ENCODE measurements at regions not wholly inside any gene's neighbourhood (a gene's known extent, or its start where the extent isn't known, plus 50 kb on each side); places are given as distances from the start of the nearest gene placed in this dataset.

DNA sequence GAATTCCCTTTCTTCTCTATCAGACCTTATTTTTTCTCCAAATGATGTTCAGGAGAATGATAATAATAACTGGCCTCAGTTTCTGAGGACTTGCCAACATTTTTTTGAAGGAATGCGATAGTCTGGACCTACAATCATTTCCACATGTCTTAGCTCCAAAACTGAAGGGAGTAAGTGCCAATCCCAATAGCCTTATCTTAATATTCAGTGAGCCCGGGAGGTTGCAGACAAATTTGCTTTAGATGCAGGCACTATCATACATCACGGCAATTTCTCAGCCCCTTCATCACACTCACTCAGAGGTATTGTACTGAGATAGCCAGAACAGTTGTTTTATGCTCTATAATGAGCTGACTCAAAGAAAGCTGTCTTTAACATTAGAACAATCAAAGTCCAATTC lies 796.9 kb downstream of the ADGRL2 start:
- TF ChIP-seq, protein P1, sequence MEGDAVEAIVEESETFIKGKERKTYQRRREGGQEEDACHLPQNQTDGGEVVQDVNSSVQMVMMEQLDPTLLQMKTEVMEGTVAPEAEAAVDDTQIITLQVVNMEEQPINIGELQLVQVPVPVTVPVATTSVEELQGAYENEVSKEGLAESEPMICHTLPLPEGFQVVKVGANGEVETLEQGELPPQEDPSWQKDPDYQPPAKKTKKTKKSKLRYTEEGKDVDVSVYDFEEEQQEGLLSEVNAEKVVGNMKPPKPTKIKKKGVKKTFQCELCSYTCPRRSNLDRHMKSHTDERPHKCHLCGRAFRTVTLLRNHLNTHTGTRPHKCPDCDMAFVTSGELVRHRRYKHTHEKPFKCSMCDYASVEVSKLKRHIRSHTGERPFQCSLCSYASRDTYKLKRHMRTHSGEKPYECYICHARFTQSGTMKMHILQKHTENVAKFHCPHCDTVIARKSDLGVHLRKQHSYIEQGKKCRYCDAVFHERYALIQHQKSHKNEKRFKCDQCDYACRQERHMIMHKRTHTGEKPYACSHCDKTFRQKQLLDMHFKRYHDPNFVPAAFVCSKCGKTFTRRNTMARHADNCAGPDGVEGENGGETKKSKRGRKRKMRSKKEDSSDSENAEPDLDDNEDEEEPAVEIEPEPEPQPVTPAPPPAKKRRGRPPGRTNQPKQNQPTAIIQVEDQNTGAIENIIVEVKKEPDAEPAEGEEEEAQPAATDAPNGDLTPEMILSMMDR (IDR thresholded peaks at IDR 0.05) = no peak
- TF ChIP-seq POLR2A (IDR thresholded peaks at IDR 0.05) = no peak
- no peak for TF ChIP-seq POLR2AphosphoS5 (IDR thresholded peaks at IDR 0.05)
